Stimulated activated naive B cell treated with anti-CD40 and anti-IgM and Interleukin-4, amounts not matched to agents 10 μg/mL and 1 μg/mL and 100 μg/mL, for 72 hours (primary cell): ENCODE measurements at regions not wholly inside any gene's neighbourhood (a gene's known extent, or its start where the extent isn't known, plus 50 kb on each side); places are given as distances from the start of the nearest gene placed in this dataset.
"Not testable (repeated sequence)": the region's sequence is repeated elsewhere in the genome, so short reads cannot be mapped to it uniquely, and the experiment has no call there.

Experiments used
- ATAC-seq, 2 donors: fragments of 150-1000 bp; cut with Tn5 transposase; replicated peaks; 2 replicates each; pipeline ENCODE4 v1.10.0; 2021; ENCODE audit warnings: moderate library complexity in 1 of 2
- DNase-seq: peaks from one replicate; pipeline ENCODE4 v3.0.0; 2021
- H3K27ac Mint-ChIP-seq: one replicate; pipeline ENCODE4 v1.8.0; 2022; ENCODE audit warnings: mild to moderate bottlenecking, mixed read lengths
- H3K27me3 Mint-ChIP-seq, 2 donors: one replicate each; pipeline ENCODE4 v1.8.0; 2022; ENCODE audit warnings: mixed read lengths in 2 of 2
- H3K36me3 Mint-ChIP-seq, 2 donors: one replicate each; pipeline ENCODE4 v1.8.0; 2022; ENCODE audit warnings: mixed read lengths in 2 of 2, mild to moderate bottlenecking in 1 of 2
- H3K4me1 Mint-ChIP-seq, 2 donors: one replicate each; pipeline ENCODE4 v1.8.0; 2022; ENCODE audit warnings: mixed read lengths in 2 of 2, mild to moderate bottlenecking in 1 of 2
- H3K4me3 Mint-ChIP-seq, 2 donors: one replicate each; pipeline ENCODE4 v1.8.0; 2022; ENCODE audit warnings: mild to moderate bottlenecking in 2 of 2, mixed read lengths in 2 of 2, moderate library complexity in 1 of 2
- H3K9me3 Mint-ChIP-seq, 2 donors: one replicate each; pipeline ENCODE4 v1.8.0; 2022; ENCODE audit warnings: mixed read lengths in 2 of 2, mild to moderate bottlenecking in 1 of 2

DNA sequence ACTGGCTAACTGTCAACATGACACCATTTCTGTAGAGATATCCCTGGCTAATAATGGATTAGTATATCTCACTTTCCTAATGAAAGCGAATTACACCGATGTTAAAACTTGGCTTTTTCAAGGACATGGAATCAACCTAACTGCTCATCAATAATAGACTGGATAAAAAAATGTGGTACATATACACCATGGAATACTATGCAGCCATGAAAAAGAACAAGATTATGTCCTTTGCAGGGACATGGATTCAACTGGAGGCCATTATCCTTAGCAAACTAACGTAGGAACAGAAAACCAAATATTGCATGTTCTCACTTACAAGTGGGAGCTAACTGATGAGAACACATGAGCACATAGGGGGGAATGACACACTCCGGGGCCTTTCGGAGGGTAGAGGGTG is 62.6 kb downstream of the ZIC1 start:
- peaks cover 0 to 9% of the 10 kb centered on the region in 2 donors for H3K9me3 Mint-ChIP-seq
- H3K27me3 Mint-ChIP-seq = no peaks in the 10 kb centered on the region
- DNase-seq (no peak), ATAC-seq (no peak)
- H3K4me1 Mint-ChIP-seq = no peaks in the 10 kb centered on the region
- H3K27ac Mint-ChIP-seq = no peak overlapping the region
- H3K36me3 Mint-ChIP-seq = no peaks in the 10 kb centered on the region
- no peak overlapping the region for H3K4me3 Mint-ChIP-seq

DNA sequence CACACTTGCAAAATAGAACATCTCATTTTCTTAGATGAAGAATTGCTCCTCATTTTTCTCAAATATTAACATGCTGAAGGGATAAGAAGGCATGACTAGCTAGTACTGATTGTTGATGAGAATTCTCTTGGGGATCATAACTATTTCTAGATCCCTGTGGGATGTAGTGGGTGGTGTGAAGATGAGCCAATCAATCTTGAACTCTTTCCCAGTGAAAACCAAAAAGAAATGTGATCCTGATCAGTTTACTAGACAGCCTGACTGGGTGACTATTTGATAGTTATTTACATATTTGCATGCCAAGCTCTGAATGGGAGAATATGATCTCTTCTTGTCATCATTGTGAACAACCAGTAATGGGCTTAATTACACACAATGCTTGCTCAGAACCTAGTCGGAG is 63.7 kb downstream of the ZIC1 start:
- DNase-seq (no peak), ATAC-seq (no peak)
- Mint-ChIP-seq H3K4me3 (no peak overlapping the region), H3K36me3 (no peaks in the 10 kb centered on the region), H3K9me3 (peaks cover 0 to 7% of the 10 kb centered on the region in 2 donors), H3K4me1 (no peaks in the 10 kb centered on the region), H3K27ac (no peak overlapping the region), H3K27me3 (no peaks in the 10 kb centered on the region)

DNA sequence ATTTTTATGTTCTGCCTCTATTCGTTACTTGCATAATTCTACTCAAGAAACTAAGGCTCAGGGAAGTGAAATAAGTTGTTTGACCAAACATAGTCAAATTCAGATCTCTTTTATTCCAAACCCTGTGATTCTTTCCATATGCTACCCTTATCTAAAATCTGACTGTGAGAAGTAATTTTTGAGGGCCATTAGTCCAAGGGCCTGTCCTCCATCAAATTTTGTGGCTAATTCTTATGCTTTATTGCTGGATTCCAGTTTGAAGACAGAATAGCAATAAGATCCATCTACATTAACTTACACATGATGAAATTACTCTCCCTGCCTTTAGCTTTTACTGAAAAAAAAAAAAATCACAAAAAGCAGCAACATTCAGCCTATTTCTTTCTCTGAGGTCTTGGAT is 74.0 kb downstream of the ZIC1 start:
- Mint-ChIP-seq H3K36me3 (no peaks in the 10 kb centered on the region), H3K4me1 (no peaks in the 10 kb centered on the region), H3K27ac (no peak overlapping the region), H3K27me3 (no peaks in the 10 kb centered on the region), H3K4me3 (no peak overlapping the region), H3K9me3 (peaks cover 5% of the 10 kb centered on the region in 2 donors)
- ATAC-seq = no peak
- no peak for DNase-seq

GRCh38 chr3:147483578-147483977 is 74.4 kb downstream of the ZIC1 start:
- no peak for DNase-seq
- Mint-ChIP-seq H3K36me3 (no peaks in the 10 kb centered on the region), H3K4me1 (no peaks in the 10 kb centered on the region), H3K27ac (no peak overlapping the region), H3K4me3 (no peak overlapping the region), H3K9me3 (peaks cover 5% of the 10 kb centered on the region in 2 donors), H3K27me3 (no peaks in the 10 kb centered on the region)
- ATAC-seq = peak; percentile 33 to 39

- H3K9me3 Mint-ChIP-seq = no peaks in the 10 kb centered on the region
- no peaks in the 10 kb centered on the region for H3K36me3 Mint-ChIP-seq
- no peak overlapping the region for H3K27ac Mint-ChIP-seq
- H3K4me1 Mint-ChIP-seq = no peaks in the 10 kb centered on the region
- H3K4me3 Mint-ChIP-seq = no peak overlapping the region
- ATAC-seq (no peak), DNase-seq (no peak)
- H3K27me3 Mint-ChIP-seq = no peaks in the 10 kb centered on the region
Measured at GRCh38 chr3:147493065-147493464, 83.9 kb downstream of the ZIC1 start.

- Mint-ChIP-seq H3K9me3 (no peaks in the 10 kb centered on the region), H3K27me3 (no peaks in the 10 kb centered on the region), H3K27ac (no peak overlapping the region), H3K4me1 (no peaks in the 10 kb centered on the region), H3K4me3 (no peak overlapping the region), H3K36me3 (no peaks in the 10 kb centered on the region)
- DNase-seq (no peak), ATAC-seq (no peak)
Measured at GRCh38 chr3:147493666-147494065, 84.5 kb downstream of the ZIC1 start.

DNA sequence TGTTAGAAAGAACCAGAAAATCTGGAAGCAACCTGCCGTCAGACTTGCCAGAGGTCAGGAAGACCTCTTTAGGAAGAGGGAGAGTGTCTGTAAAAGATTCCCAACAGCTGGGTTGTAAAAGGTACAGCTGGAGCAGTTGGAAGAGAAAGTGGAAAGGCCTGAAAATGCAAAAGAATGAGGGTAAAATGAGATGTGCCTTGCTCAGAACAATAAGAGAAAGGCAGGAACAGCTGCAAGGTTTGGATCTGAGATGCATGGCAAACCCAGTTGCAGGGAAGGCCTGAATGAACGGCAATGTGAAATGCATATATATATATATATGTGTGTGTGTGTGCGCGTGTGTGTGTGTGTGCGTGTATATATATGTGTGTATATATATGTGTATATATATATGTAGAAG is 88.1 kb downstream of the ZIC1 start:
- ATAC-seq (no peak), DNase-seq (no peak)
- Mint-ChIP-seq H3K27me3 (no peaks in the 10 kb centered on the region), H3K4me3 (no peak overlapping the region), H3K27ac (no peak overlapping the region), H3K4me1 (no peaks in the 10 kb centered on the region), H3K36me3 (no peaks in the 10 kb centered on the region), H3K9me3 (no peaks in the 10 kb centered on the region)

- no peak for ATAC-seq
- H3K4me3 Mint-ChIP-seq = no peak overlapping the region
- no peaks in the 10 kb centered on the region for H3K9me3 Mint-ChIP-seq
- H3K27ac Mint-ChIP-seq = no peak overlapping the region
- no peaks in the 10 kb centered on the region for H3K4me1 Mint-ChIP-seq
- DNase-seq = no peak
- no peaks in the 10 kb centered on the region for H3K36me3 Mint-ChIP-seq
- no peaks in the 10 kb centered on the region for H3K27me3 Mint-ChIP-seq
Measured at GRCh38 chr3:147507638-147508286, 98.6 kb downstream of the ZIC1 start.

DNA sequence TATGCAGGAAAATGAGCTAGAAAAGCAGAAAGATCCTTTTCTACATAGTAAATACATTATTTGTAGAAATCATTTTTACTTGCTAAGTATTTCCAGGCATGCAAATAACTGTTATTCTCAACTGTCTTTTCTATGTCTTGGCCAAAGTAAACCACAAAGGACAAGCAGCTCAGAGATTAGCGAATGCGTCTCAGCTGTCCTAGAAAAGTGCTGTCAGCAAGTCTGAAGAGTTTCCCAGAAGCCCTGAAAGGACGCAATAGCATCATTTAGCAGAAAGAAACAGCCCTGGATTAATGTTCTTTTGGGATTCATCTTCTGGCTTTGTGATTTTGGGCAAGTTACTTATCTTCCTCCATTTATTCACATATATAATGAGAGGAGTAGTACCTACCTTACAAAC is 100.3 kb downstream of the ZIC1 start:
- Mint-ChIP-seq H3K4me3 (no peak overlapping the region), H3K27me3 (no peaks in the 10 kb centered on the region), H3K36me3 (no peaks in the 10 kb centered on the region), H3K9me3 (no peaks in the 10 kb centered on the region), H3K27ac (no peak overlapping the region), H3K4me1 (no peaks in the 10 kb centered on the region)
- ATAC-seq (no peak), DNase-seq (no peak)

GRCh38 chr3:147513785-147514184 is 104.6 kb downstream of the ZIC1 start:
- H3K4me1 Mint-ChIP-seq = no peaks in the 10 kb centered on the region
- ATAC-seq (no peak), DNase-seq (no peak)
- H3K27ac Mint-ChIP-seq = no peak overlapping the region
- peaks cover 0 to 5% of the 10 kb centered on the region in 2 donors for H3K9me3 Mint-ChIP-seq
- H3K36me3 Mint-ChIP-seq = no peaks in the 10 kb centered on the region
- no peak overlapping the region for H3K4me3 Mint-ChIP-seq
- H3K27me3 Mint-ChIP-seq = no peaks in the 10 kb centered on the region

DNA sequence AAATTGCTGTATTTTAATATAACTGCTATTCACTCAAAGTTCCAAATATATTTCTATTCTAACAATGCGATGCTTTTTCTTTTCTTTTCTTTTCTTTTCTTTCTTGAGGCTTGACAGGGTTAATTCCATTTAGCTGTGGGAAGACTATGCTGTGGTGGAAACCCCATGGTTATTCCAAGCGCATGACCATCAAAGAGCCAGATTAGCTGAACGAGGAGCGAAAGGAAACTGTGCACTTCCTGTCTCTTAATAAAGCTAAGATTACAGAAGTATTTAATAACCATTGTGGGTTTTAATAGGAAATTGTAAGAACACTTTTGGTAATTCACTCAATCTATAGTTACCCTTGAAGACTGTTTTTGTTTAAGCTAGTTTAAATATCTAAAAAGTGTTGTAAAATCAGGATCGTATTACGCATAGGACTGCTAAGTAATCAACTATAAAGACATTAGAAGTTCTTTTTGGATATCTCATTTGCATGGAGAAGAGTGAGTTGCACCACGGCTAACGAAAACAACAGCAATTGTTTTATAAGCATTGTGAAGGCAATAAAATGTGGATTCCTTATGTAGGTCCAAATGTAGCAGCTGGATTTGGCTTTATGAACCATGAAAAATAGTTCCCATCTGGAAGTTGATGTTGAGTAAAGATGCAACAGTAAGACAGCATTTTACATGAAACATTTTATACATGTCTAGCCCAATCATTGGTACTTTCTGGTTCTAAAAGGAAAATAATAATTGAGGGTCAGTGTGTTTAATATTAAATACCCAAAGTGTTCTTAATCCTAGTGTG is 105.4 kb downstream of the ZIC1 start:
- H3K9me3 Mint-ChIP-seq = peaks cover 0 to 5% of the 10 kb centered on the region in 2 donors
- no peak overlapping the region for H3K4me3 Mint-ChIP-seq
- DNase-seq (no peak), ATAC-seq (no peak)
- H3K4me1 Mint-ChIP-seq = no peaks in the 10 kb centered on the region
- no peaks in the 10 kb centered on the region for H3K36me3 Mint-ChIP-seq
- H3K27ac Mint-ChIP-seq = no peak overlapping the region
- no peaks in the 10 kb centered on the region for H3K27me3 Mint-ChIP-seq

DNA sequence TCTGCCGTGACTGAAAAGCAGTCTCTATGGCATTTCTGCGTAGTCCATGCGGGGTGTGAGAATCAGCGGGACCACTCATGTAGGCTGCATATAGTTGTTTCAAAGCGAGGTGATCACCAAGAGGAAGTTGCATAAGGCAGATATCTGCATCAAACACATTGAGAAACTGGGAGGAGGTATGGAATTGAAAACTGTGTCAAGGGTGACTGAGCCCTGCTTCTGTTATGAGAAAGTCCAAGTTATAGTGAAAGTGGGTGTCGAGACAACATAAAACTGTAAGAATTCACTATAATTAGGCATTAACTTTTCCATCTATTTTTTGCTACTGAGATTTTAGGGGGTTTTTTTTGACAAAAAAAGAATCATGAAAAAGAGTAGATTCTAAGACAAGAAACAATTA is 109.3 kb downstream of the ZIC1 start:
- no peaks in the 10 kb centered on the region for H3K36me3 Mint-ChIP-seq
- no peak for DNase-seq
- ATAC-seq = no peak
- H3K4me3 Mint-ChIP-seq = no peak overlapping the region
- no peaks in the 10 kb centered on the region for H3K27me3 Mint-ChIP-seq
- peaks cover 0 to 5% of the 10 kb centered on the region in 2 donors for H3K9me3 Mint-ChIP-seq
- no peak overlapping the region for H3K27ac Mint-ChIP-seq
- no peaks in the 10 kb centered on the region for H3K4me1 Mint-ChIP-seq

DNA sequence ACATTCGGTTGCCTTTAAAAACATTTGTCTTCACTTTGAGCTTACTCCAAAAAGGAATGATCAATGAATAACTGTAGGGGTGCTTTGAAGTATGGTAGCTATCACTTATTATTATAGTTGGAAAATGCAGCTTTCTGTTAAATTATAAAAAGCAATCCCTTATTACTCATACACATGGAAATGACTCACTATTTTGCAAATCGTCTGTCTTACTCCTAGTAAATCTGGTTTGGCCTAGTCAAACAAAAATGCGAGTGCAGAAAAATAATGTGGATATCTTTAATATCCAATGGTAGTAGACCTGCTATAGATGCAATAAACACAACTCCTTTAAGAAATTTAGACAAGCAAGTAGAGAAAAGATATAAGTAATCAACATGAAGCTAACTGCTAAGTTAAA is 112.5 kb downstream of the ZIC1 start:
- H3K4me1 Mint-ChIP-seq = no peaks in the 10 kb centered on the region
- H3K27ac Mint-ChIP-seq = no peak overlapping the region
- no peak for ATAC-seq
- H3K36me3 Mint-ChIP-seq = no peaks in the 10 kb centered on the region
- H3K27me3 Mint-ChIP-seq = no peaks in the 10 kb centered on the region
- no peak overlapping the region for H3K4me3 Mint-ChIP-seq
- no peak for DNase-seq
- peaks cover 7 to 9% of the 10 kb centered on the region in 2 donors for H3K9me3 Mint-ChIP-seq

DNA sequence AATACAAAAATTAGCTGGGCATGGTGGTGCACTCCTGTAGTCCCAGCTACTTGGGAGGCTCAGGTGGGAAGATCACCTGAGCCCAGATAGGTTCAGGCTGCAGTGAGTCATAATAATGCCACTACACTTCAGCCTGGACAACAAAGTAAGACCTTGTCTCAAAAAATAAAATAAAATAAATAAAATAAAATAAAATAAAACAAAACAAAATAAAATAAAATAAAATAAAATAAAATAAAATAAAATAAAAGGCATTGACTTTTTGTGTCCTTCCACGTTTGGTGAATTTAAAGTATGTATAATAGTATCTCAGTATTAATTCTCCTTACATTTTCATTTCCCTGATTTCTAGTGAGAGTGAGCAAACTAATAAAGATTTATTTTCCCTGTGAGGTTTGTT is 113.6 kb downstream of the ZIC1 start:
- not testable (repeated sequence) for H3K36me3 Mint-ChIP-seq, H3K27me3 Mint-ChIP-seq

DNA sequence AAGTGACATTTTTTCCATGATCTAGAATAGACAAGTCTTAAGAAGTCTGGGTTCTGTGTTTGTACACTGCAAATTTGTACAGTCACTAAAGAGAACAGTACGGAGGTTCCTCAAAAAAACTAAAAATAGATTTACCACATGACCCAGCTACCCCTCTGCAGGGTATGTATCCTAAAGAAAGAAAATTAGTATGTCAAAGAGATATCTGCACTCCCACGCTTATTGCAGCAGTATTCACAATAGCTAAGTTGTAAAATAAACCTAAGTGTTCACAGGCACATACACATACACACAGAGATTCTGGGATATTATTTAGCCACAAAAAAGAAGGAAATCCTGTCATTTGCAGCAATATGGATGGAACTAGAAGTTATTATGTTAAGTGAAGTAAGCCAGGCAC is 120.4 kb downstream of the ZIC1 start:
- Mint-ChIP-seq H3K27me3 (no peaks in the 10 kb centered on the region), H3K4me1 (no peaks in the 10 kb centered on the region), H3K4me3 (no peak overlapping the region), H3K27ac (no peak overlapping the region), H3K9me3 (peaks cover 9 to 13% of the 10 kb centered on the region in 2 donors), H3K36me3 (no peaks in the 10 kb centered on the region)
- DNase-seq = no peak
- no peak for ATAC-seq

More for the DNA sequence above, 113.6 kb downstream of the ZIC1 start:
- H3K9me3 Mint-ChIP-seq, H3K4me3 Mint-ChIP-seq, H3K4me1 Mint-ChIP-seq, H3K27ac Mint-ChIP-seq, ATAC-seq, DNase-seq: not testable (repeated sequence)
